ENCODE measurements at regions not wholly inside any gene's neighbourhood (a gene's known extent, or its start where the extent isn't known, plus 50 kb on each side); places are given as distances from the start of the nearest gene placed in this dataset.

DNA sequence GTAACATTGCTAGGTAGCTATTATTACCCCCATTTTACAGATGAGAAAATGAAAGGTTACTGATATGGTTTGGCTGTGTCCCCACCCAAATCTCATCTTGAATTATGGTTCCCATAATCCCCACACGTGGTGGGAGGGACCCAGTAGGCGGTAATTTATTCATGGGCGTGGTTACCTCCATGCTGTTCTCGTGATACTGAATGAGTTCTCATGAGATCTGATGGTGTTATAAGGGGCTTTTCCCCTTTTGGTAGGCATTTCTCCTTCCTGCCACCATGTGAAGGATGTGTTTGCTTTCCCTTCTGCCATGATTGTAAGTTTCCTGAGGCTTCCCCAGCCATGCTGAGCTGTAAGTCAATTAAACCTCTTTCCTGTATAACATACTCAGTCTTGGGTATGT lies 252.1 kb downstream of the OPA1 start:
- TF ChIP-seq CTCF (conservative IDR thresholded peaks at IDR 0.05 in 1 of 2, IDR thresholded peaks at IDR 0.05 in 1 of 2; ENCODE audit: extremely low read depth in 1 of 2, insufficient read depth in 1 of 2, low read depth in 1 of 2, low read length in 2 of 2) (no peak), EZH2 (IDR thresholded peaks at IDR 0.05; ENCODE audit: borderline replicate concordance, low read length) (no peak)
